ENCODE measurements at regions not wholly inside any gene's neighbourhood (a gene's known extent, or its start where the extent isn't known, plus 50 kb on each side); places are given as distances from the start of the nearest gene placed in this dataset.

GRCh38 chr5:6831678-6832671 is 118.7 kb downstream of the TENT4A start:
- no peak for DNase-seq (ENCODE audit: low read depth)

DNA sequence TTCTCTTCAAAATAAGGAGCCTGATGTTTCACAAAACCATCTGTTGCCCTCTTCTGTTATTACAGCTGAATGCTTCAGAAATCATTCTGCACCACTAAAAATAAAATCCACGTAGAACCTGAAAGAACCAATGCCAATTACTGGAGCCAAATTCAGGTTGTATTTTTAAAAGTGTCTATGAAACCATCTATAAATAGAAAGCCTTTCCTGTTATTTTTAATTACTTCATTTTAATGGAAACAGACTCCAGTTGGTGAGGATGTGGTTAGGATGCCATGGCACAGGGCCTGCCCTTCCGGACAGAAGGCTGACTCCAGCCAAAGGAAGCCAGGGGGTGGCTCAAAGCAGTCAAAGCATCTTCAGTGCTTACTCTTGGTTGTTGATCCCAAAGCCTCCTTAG is 119.8 kb downstream of the TENT4A start:
- peak; percentile 32 for DNase-seq (ENCODE audit: low read depth)

DNA sequence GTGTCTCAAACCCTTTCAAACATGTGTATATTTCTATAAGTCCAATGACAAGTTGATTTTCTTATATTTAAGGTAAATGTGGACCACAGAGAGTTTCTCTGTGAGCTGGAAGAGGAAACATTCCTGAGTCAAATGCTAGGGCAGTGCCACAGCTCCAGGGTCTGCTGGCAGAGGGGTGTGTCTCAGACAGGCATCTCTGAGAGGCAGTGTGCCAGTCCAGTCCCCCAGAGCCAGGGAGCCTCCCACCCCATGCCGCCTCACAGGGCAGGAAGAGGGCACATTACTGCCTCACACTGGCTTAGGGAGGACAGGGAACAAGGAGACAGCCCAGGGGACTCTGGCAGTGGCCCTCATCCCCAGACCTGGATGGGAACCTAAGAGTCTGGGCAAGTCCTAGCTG is 120.2 kb downstream of the TENT4A start:
- no peak for DNase-seq (ENCODE audit: low read depth)

- DNase-seq (ENCODE audit: low read depth): no peak
Observed at GRCh38 chr5:6837095-6837494, 123.9 kb downstream of the TENT4A start.

DNA sequence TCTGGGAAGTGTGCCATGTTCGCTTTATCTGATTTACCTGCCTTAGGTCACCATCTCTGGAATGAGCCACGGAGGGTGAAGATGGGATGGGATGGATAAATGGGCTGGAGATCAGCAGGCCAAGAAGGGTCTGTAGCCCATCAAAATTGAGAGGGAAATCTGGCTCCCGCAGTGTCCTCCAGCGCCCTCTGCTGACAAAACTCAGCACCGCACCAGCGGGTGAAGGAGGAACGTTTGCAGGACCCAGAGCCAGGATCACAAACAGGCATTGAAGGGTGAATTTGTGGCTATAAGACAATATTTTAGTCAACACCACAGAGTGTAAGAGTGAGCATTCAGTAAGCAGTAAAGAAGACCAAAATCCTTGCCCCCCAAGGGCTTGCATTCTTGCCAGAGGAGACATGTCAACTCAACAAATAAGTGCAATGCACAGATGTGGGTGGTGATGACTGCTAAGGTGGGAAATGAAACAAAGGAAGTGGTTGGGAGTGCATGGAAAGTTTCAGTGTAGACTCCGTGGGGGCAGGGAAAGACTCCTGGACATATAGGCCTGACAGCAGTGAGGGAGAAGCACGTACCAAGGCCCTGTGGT is 124.4 kb downstream of the TENT4A start:
- DNase-seq (ENCODE audit: low read depth): no peak

DNA sequence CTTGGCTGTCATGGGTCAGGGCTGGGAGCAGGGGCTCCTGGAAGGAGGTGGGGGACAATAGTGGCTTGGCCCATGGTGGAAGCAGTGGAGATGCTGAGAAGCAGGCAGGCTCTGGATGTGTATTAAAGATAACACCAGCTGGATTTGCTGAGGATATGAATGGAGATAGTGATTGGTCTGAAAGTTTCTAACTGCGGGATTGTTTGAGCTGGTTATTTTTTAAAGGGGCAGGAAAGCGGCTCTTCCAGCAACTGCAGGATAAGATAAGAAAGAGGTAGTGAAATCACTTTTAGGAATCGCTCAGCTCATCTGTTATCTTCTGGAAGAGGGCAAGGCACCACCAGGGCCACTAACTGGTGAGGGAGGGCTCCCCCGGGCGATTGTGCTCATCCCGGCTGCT is 125.5 kb downstream of the TENT4A start:
- DNase-seq (ENCODE audit: low read depth): no peak

DNA sequence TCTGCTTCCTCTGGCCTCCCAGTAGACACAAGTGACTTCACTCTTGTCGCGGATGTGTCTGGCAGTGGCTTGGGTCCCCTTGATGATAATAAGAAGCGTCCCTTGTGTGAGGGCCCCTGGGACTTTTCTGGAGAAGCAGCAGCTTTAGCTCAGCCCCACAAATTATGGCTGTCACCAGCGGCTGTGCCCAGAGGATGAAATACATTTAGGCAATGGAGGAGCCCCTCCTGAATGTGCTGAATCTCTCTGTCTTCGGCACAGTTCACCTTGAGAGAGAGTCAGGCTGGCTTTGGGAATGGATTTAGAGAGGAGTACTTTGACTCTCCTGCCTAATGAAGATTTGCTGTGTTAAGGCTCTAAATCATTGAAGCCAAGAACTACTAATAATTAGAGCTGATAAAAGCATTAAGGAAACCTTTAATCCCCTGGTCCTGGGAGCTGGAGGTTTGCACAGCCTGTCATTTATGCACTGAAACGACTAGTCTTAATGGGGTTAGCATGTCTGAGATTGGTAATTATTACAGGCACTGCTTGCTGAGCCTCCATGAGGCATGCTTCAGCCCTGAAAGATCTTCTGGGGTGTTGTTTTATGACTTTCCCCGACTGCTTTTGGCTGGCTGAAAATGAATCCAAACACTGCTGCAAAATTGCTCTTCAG is 127.0 kb downstream of the TENT4A start:
- DNase-seq (ENCODE audit: low read depth): no peak

- DNase-seq (ENCODE audit: low read depth): no peak
Observed at GRCh38 chr5:6843335-6843734, 130.1 kb downstream of the TENT4A start.

- no peak for DNase-seq (ENCODE audit: low read depth)
Observed at GRCh38 chr5:6843821-6844220, 130.6 kb downstream of the TENT4A start.

GRCh38 chr5:6845856-6846255 is 132.6 kb downstream of the TENT4A start:
- no peak for DNase-seq (ENCODE audit: low read depth)

DNA sequence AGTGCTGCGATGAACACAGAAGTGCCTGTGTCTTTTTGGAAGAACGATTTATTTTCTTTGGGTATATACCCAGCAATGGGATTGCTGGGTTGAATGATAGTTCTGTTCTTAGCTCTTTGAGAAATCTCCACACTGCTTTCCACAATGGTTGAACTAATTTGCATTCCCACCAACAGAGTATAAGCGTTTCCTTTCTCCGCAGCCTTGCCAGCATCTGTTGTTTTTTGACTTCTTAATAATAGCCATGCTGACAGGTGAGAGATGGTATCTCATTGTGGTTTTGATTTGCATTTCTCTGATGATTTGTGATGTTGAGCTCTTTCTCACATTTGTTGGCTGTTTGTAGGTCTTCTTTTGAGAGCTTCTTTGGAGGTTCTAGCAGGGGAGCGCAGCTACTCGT is 134.6 kb downstream of the TENT4A start:
- DNase-seq (ENCODE audit: low read depth): no peak

DNA sequence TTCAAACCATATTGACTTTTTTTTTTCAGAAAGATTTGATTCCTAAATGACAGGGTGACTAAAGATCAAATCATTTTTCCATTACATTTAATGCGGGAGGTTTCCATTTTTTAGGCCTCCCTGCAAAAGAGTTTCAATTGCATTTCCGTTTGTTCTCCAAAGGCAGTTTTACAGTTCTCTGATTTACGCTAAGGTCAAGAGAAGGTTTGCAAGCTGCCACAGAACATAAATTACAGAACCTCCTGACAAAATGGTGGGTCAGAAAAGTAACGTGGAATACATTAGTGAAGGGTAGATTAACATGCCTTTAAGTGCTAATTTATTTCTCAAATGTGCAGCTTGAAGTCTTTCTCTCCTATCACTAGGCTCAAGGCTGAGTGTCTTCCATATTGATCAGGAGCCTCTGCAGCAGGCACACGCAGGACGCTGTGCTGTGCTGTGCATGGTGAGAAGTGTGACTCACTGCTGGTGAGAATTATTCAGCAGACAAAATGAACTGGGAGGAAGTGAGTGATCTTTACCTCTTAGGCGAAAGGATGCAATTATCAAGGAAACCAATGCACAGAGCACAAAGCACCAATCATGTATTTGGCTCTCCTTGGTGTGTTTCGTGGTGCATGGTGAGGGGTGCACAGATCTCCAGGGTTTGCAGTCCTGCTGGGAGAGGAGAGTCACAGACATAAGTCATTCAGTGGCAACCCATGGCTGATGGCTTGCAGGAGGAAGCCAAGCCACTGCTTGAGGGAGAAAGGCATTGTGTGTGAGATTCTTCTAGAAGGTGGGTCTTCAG is 136.3 kb downstream of the TENT4A start:
- peak; percentile 53 for DNase-seq (ENCODE audit: low read depth)

DNA sequence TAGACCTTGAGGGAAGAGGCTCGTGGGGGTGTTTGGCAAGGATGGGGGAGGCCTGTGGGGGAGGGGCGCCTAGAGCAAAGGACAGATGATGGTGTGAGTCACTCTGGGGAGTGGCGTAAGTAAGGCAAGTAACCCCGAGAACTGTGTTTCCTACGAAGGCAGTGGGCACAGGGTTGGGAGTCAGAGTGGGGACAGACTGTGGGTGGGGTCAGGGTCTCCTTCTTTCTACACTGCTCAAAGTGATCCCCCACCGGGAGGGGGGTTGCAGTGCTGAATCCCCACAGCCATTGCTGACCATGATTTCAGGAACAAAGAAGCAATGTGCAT is 136.8 kb downstream of the TENT4A start:
- DNase-seq (ENCODE audit: low read depth): no peak

DNA sequence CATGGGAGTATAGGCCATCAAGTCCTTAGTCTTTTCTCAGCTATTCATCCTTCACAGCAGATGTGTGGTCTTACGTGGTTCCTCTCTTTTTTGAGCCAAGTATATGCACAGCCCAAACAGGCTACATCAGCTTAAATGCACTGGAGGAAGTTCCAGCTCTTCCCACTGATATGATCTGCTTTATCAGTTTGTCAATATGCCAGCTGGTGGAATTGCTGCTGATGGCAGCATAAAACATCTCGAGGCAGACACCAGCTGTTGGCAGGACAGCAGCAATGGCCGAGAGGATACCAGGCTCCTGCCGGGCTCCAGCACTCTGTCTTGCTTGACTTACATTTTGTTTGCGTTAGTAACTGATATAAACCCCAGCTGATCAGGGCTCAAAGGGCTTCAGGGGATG is 143.4 kb downstream of the TENT4A start:
- no peak for DNase-seq (ENCODE audit: low read depth)

DNA sequence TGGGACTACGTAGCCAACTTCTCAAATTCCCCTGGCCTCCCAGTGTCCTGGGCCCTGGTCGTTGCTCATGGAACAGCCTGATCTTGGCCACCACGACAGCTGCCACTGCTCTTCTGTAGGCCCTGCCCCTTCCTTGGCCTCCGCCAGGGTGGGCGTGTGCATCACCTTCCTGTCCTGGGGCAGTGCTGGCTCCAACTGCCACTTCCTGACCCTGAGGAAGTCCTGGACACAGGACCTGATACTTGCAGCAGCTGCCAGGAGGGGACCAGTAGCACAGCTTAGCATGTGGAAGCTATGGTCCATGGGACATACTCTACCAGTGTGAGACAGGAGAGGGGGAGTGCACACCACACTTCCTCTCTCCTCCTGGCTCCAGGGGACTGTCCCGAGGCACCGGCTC is 145.2 kb downstream of the TENT4A start:
- DNase-seq (ENCODE audit: low read depth): peak; percentile 21

GRCh38 chr5:6859023-6859422 is 145.8 kb downstream of the TENT4A start:
- no peak for DNase-seq (ENCODE audit: low read depth)

DNA sequence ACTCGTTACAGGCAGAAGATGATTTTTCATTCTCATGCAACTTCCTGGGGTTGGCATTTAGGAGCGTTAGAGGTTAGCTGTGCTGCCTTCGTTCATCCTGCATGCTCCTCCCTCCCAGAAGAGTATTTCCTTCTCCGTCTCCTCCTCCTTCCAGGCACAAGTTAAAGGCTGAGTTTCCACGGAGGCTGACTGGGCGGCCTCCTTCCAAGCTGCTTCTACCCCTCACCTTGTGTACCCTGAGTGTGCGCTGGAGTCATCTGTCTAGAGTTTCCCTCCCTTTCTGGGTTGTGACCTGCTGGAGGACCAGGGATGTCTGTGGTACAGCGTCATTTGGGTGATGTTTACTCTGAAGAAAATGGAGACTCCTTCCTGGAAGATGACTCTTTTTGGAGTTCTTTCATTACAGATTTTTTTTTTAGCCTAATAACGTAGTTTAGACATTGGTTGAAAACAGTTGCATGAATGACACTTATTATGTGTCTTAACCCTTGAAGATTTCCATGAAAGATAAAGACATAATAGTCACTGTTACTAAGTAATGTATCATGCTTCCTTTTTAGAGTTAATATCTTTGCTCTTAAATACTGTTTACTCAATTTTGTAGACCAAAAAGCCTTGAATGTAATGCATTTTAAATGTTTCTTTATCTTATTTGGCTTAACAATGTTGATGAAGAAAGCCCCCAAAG is 146.9 kb downstream of the TENT4A start:
- no peak for DNase-seq (ENCODE audit: low read depth)

- no peak for DNase-seq (ENCODE audit: low read depth)
Observed at GRCh38 chr5:6861036-6861435, 147.8 kb downstream of the TENT4A start.

GRCh38 chr5:6861667-6862066 is 148.4 kb downstream of the TENT4A start:
- DNase-seq (ENCODE audit: low read depth): no peak

DNA sequence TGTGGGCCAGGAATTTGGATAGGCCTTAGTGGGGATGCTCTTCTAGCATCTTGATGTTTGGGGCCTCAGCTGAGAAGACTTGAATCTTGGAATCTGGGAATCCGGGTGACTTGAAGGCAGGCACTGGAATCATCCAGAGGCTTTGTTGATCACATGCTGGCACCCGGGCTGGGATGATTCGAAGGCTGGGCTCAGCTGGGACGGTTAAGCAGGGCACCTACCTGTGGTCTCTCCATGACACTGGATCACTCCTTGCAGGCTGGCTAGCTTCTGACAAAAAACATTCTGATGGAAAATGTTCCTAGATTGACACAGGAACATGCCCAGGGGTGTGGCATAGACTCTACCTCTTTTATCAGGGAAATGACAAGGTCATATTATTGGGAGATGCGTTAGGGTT is 149.1 kb downstream of the TENT4A start:
- no peak for DNase-seq (ENCODE audit: low read depth)

GRCh38 chr5:6867712-6868111 is 154.5 kb downstream of the TENT4A start:
- DNase-seq (ENCODE audit: low read depth): no peak

- no peak for DNase-seq (ENCODE audit: low read depth)
Observed at GRCh38 chr5:6868171-6868570, 154.9 kb downstream of the TENT4A start.

Data from Daoy (cell line).